ENCODE measurements at regions not wholly inside any gene's neighbourhood (a gene's known extent, or its start where the extent isn't known, plus 50 kb on each side); places are given as distances from the start of the nearest gene placed in this dataset.

DNA sequence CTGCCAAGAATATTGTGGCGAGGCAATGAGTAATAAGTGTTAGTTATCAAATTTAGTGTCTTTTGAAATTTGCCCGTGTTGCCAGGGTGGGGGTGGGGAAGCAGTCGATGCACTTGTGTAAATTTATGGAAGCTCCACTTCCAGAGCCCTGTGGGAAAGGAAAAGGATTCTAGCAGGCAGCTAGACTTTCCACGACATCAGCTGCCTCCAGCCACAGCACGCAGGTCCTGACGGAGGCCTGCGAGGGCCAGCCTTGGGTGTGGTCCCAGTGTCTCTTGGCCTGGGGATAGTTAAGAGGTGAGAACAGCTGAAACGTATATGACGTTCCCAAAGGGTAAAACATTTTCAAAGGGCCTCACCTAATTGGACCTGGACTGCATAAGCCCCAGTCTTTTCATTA is 433.0 kb downstream of the TSHZ3 start:
- Histone ChIP-seq H3K27ac (no peak overlapping the region), H3K27me3 (no peaks in the 10 kb centered on the region), H3K4me1 (no peaks in the 10 kb centered on the region), H3K9me3 (no peaks in the 10 kb centered on the region), H3K36me3 (no peaks in the 10 kb centered on the region), H3K4me3 (no peak overlapping the region)
- intact Hi-C loops (cut with DNase I): no loop called here
- DNase-seq (no peak), ATAC-seq (no peak)
- TF ChIP-seq, protein P1, sequence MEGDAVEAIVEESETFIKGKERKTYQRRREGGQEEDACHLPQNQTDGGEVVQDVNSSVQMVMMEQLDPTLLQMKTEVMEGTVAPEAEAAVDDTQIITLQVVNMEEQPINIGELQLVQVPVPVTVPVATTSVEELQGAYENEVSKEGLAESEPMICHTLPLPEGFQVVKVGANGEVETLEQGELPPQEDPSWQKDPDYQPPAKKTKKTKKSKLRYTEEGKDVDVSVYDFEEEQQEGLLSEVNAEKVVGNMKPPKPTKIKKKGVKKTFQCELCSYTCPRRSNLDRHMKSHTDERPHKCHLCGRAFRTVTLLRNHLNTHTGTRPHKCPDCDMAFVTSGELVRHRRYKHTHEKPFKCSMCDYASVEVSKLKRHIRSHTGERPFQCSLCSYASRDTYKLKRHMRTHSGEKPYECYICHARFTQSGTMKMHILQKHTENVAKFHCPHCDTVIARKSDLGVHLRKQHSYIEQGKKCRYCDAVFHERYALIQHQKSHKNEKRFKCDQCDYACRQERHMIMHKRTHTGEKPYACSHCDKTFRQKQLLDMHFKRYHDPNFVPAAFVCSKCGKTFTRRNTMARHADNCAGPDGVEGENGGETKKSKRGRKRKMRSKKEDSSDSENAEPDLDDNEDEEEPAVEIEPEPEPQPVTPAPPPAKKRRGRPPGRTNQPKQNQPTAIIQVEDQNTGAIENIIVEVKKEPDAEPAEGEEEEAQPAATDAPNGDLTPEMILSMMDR (IDR thresholded peaks at IDR 0.05): no peak

DNA sequence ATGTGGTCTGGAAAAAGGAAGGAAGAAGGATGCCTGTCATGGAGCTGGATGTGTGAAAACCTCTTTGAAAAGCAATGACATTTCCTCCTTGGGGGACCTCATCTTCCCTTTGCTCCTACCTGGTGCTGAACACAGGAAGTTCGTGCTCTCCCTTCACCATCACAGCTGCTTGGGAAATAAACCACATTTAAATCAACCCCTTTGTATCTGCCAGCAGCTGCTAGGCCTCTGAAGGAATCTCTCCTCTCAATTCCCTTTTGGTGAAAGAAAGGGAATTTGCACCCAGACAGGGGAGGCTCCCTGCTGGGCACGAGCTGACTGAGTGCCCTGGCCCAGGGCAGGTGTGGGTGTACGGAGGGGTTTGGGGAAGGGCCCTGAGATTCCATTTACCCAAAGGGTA is 437.7 kb downstream of the TSHZ3 start:
- no peaks in the 10 kb centered on the region for H3K36me3 ChIP-seq
- no peaks in the 10 kb centered on the region for H3K4me1 ChIP-seq
- TF ChIP-seq, protein P1 (IDR thresholded peaks at IDR 0.05): no peak
- intact Hi-C loops (cut with DNase I): no loop called here
- ATAC-seq (no peak), DNase-seq (no peak)
- no peak overlapping the region for H3K27ac ChIP-seq
- no peaks in the 10 kb centered on the region for H3K27me3 ChIP-seq
- H3K4me3 ChIP-seq: no peak overlapping the region
- no peaks in the 10 kb centered on the region for H3K9me3 ChIP-seq

DNA sequence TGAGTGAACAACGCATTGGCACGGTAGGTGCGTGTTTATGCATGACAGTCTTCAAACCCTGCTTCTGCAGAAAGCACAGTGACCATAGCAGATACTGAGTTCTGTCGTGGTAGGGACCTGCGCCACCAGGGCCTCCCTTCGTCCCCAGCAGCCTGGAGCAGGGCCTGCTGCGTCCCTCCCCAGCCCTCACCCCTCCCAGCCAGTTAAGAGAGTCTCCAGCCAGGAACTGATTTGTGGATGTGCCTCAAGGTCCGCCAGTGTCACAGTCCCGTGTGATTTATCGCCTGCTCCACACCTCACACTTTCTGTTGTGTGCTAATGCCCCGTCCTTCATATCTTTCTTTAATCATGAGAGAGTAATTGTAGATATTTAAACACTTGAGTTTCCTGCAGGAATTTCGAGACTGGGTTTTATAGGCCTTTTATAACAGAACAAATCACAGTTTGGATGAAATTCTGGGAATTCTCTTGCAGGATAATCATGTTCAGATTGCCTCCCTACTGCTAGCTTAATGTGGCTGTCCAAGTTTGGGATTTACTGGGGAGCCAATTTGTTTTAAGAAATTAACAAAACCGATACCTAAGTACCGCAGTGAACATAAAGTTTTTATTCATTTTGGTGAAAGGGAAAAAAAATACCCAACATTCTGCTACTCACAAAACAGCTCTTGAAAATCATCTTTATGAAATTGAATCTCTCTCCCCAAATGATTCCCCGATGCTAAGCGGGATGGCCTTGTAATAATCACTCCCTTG is 438.6 kb downstream of the TSHZ3 start:
- H3K36me3 ChIP-seq: no peaks in the 10 kb centered on the region
- no peak for ATAC-seq
- H3K4me1 ChIP-seq: no peaks in the 10 kb centered on the region
- no peaks in the 10 kb centered on the region for H3K9me3 ChIP-seq
- H3K27me3 ChIP-seq: no peaks in the 10 kb centered on the region
- H3K4me3 ChIP-seq: no peak overlapping the region
- intact Hi-C loops (cut with DNase I): no loop called here
- TF ChIP-seq, protein P1 (IDR thresholded peaks at IDR 0.05): no peak
- H3K27ac ChIP-seq: no peak overlapping the region
- no peak for DNase-seq

DNA sequence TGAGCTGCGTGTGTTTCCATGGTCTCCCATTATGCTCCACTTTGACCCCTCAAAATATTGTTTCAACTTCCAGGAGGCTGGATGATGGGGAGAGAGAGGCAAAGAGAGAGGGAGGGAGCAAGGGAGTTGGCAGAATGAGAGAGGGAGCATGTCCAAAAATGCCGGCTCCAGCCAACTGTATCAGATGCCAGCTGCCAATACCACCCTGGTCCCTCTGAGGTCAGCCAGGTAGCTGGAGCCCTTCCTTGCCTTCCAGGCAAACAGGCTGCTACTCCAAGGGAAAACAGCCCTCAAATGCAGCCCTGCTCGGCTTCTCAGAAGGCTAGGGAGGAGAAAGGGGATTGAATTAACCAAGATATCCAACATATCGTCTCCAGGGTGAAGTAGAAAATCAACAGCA is 440.0 kb downstream of the TSHZ3 start:
- Histone ChIP-seq H3K4me3 (no peak overlapping the region), H3K36me3 (no peaks in the 10 kb centered on the region), H3K27ac (no peak overlapping the region), H3K27me3 (no peaks in the 10 kb centered on the region), H3K9me3 (no peaks in the 10 kb centered on the region), H3K4me1 (no peaks in the 10 kb centered on the region)
- DNase-seq (no peak), ATAC-seq (no peak)
- intact Hi-C loops (cut with DNase I): no loop called here
- TF ChIP-seq, protein P1 (IDR thresholded peaks at IDR 0.05): no peak

DNA sequence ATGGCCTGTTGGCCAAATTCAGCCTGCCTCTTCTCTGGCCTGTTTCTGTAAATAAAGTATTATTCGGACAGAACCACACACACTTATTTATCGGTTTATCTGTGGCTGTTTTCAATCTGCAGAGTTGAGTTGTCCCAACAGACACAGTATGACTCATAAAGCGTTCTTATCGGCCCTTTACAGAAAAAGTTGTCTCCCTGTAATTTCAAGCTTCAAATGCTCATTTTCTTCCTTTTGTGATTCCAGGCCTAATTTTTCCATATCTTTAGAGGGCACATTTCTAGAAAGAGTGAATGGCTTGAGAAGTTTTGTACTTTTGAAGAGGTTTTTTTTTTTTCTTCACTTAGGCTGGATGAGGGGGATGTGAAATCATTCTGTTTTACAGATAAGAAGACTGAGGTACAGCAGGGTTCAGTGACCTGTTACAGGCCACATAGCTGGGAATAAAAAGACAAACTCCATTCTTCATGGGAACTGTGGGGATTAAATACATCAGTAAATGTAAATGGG is 440.9 kb downstream of the TSHZ3 start:
- ATAC-seq: no peak
- Histone ChIP-seq H3K36me3 (no peaks in the 10 kb centered on the region), H3K27me3 (no peaks in the 10 kb centered on the region), H3K9me3 (no peaks in the 10 kb centered on the region), H3K27ac (no peak overlapping the region), H3K4me1 (no peaks in the 10 kb centered on the region), H3K4me3 (no peak overlapping the region)
- TF ChIP-seq, protein P1 (IDR thresholded peaks at IDR 0.05): no peak
- DNase-seq: no peak
- intact Hi-C loops (cut with DNase I): no loop called here
